ENCODE measurements at regions not wholly inside any gene's neighbourhood (a gene's known extent, or its start where the extent isn't known, plus 50 kb on each side); places are given as distances from the start of the nearest gene placed in this dataset.

GRCh38 chr14:61179061-61179690 lies 102.0 kb downstream of the TMEM30B start:
- TF ChIP-seq, protein P1, sequence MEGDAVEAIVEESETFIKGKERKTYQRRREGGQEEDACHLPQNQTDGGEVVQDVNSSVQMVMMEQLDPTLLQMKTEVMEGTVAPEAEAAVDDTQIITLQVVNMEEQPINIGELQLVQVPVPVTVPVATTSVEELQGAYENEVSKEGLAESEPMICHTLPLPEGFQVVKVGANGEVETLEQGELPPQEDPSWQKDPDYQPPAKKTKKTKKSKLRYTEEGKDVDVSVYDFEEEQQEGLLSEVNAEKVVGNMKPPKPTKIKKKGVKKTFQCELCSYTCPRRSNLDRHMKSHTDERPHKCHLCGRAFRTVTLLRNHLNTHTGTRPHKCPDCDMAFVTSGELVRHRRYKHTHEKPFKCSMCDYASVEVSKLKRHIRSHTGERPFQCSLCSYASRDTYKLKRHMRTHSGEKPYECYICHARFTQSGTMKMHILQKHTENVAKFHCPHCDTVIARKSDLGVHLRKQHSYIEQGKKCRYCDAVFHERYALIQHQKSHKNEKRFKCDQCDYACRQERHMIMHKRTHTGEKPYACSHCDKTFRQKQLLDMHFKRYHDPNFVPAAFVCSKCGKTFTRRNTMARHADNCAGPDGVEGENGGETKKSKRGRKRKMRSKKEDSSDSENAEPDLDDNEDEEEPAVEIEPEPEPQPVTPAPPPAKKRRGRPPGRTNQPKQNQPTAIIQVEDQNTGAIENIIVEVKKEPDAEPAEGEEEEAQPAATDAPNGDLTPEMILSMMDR (conservative IDR thresholded peaks at IDR 0.05; ENCODE audit: low read length) = no peak
- peak; percentile 47 for DNase-seq (ENCODE audit: low read depth)
- no peak overlapping the region for H3K4me3 ChIP-seq (ENCODE audit: low read length)

DNA sequence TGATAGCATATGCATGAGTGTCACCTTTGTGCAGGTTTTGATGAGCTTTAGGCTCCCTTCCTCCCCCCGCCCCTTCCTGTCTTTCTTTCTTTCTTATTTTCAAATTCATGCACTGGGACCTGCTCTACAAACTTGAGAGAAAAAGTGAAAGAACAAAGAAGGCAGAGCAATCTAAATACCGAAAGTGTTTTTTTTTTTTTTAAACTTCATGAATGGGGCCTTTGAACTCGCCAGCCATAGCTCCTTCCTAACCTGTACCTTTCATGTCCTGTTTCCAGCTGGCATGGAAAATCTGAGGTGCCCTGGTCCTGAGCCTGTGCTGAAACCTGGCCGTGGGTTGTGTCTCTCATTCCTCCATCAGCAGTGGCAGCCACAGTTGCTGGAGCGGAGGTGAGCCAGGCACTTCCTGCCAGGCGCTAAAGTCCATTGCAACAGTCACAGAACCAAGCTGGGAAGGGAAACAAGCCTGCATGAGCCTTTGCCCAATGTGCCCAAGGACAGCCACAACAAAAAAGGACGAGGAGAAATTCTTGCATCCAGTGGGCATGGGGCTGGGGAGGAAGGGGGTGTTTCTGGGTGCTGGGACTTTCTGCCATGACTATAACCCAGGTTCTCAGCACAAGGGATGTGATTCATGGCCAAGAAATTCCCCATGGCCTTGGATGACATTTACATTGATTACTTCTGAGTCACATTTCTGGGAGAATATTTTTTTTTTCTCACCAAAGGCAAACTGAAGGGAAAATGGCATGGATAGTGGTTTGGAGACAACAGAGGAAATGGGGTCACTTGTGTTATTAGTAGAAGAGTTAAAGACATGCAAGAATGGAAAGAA lies 102.7 kb downstream of the TMEM30B start:
- DNase-seq (ENCODE audit: low read depth) = peak; percentile 96
- TF ChIP-seq, protein P1 (conservative IDR thresholded peaks at IDR 0.05; ENCODE audit: low read length) = no peak
- no peak overlapping the region for H3K4me3 ChIP-seq (ENCODE audit: low read length)

DNA sequence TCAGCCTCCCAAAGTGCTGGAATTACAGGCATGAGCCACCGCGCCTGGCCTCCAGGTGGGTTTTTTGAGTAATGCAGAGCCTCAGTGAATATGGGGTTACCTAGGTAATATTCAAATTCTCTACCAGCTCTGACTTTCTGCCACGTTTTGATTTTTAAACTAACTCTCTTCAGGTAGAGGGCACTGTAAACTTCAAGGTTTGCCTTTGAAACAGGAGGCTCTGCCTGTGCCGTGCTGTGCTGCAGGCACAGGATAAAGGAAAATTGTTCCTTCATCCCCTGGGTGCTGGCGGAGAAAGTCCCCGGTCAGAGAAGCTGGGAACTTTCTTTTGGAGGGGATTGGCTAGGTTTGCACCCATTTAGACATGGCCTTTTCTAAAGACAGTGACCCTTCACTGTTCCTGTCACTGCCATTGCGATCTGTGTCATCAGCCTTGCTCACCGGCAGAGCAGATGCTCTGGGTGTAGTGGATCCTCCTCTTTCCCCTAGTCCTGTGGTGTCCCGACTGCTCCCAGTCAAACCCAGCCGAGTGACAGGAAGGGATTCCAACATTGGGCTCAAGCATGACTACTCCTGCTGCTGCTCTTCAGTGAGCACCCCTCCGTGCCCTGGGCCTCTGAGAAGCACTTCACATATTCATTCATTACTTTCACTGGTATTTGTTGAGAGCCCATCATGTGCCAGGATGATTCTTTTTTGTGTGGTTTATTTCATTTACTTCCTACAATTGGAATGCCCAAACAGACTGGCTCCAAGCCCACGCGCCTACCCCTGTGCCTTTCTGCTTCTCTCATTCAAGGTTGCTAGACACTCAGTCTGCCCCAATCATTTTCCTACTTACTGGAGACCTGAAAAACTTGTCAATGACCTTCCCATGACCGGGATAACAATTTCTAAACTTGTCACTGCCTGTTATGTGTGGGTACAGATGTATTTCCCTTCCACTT lies 103.6 kb downstream of the TMEM30B start:
- H3K4me3 ChIP-seq (ENCODE audit: low read length) = no peak overlapping the region
- peak; percentile 49 for DNase-seq (ENCODE audit: low read depth)
- TF ChIP-seq, protein P1 (conservative IDR thresholded peaks at IDR 0.05; ENCODE audit: low read length) = no peak

GRCh38 chr14:61176686-61177085 lies 104.5 kb downstream of the TMEM30B start:
- TF ChIP-seq, protein P1 (conservative IDR thresholded peaks at IDR 0.05; ENCODE audit: low read length) = no peak
- no peak for DNase-seq (ENCODE audit: low read depth)
- H3K4me3 ChIP-seq (ENCODE audit: low read length) = no peak overlapping the region

DNA sequence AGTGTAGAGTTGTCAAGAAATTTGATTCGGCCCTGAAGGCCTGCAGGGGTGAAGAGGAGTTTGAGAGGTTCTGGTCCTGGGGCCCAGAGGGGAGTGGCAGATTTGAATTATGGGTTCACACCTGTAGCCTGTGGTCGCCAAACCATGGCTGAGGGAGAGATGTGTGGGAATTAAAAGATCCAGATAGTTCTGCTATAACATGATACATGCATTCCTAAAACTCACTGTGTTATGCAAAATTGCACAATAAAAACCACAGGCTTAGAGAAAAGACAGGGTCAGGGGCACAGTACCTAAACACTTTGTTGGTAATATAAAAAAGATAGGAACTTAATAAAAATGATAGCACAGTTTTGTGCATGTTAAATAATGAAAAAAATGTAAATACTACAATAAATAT lies 106.2 kb downstream of the TMEM30B start:
- TF ChIP-seq, protein P1 (conservative IDR thresholded peaks at IDR 0.05; ENCODE audit: low read length) = no peak
- no peak overlapping the region for H3K4me3 ChIP-seq (ENCODE audit: low read length)
- peak; percentile 58 for DNase-seq (ENCODE audit: low read depth)

DNA sequence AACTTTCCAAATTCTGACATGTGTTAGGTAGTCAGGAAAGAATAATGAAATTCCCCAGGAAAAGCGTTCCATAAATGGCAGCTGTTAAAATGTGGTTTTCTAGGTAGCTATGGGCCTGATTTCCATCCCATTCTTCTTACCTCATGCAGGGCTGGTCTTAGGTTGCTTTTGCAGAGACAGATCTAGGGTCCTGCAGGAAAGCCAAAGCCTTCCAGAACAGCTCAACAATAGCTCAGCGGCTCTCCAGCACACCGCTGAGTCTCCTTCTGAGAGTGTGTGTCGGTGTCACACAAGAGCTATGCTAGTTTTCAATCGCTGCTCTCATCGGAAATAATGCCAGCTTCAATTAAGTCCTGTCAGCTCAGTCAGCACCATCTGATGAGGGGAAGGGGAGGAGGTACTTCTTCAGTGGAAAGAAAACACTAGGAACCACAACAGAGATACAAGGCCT lies 106.7 kb downstream of the TMEM30B start:
- DNase-seq (ENCODE audit: low read depth) = no peak
- TF ChIP-seq, protein P1 (conservative IDR thresholded peaks at IDR 0.05; ENCODE audit: low read length) = no peak
- no peak overlapping the region for H3K4me3 ChIP-seq (ENCODE audit: low read length)
